Liver (tissue), 8 donors: ENCODE measurements at regions not wholly inside any gene's neighbourhood (a gene's known extent, or its start where the extent isn't known, plus 50 kb on each side); places are given as distances from the start of the nearest gene placed in this dataset.

Experiments
- DNase-seq: peaks from one replicate; pipeline ENCODE4 v3.0.0-alpha.2; 2017; ENCODE audit warnings: low spot score
- H3K27ac ChIP-seq, 2 donors: one replicate each; pipeline ENCODE4 v1.7.0; 2013; ENCODE audit warnings: inconsistent platforms in 2 of 2, low read length in 2 of 2, control low read depth in 1 of 2, low read depth in 1 of 2, mild to moderate bottlenecking in 1 of 2
- H3K27me3 ChIP-seq, 4 donors: one replicate each; pipeline versions ENCODE4 v1.6.1 to v1.7.0; 2013; ENCODE audit warnings: low read length in 3 of 4, inconsistent platforms in 1 of 4, mild to moderate bottlenecking in 1 of 4, moderate library complexity in 1 of 4; ENCODE audit not compliant: control insufficient read depth in 4 of 4, insufficient read depth in 4 of 4
- H3K36me3 ChIP-seq, 4 donors: one replicate each; pipeline versions ENCODE4 v1.6.1 to v1.7.0; 2013; ENCODE audit warnings: low read length in 3 of 4, mild to moderate bottlenecking in 3 of 4, low read depth in 1 of 4, moderate library complexity in 1 of 4; ENCODE audit not compliant: control insufficient read depth in 4 of 4, insufficient read depth in 3 of 4
- H3K4me1 ChIP-seq, 4 donors: one replicate each; pipeline versions ENCODE4 v1.6.1 to v1.7.0; 2013; ENCODE audit warnings: low read length in 3 of 4, mild to moderate bottlenecking in 3 of 4, moderate library complexity in 1 of 4; ENCODE audit not compliant: control insufficient read depth in 4 of 4, insufficient read depth in 4 of 4
- H3K4me3 ChIP-seq, 3 donors: one replicate each; pipeline versions ENCODE4 v1.6.1 to v1.7.0; 2013; ENCODE audit warnings: low read length in 3 of 3, control low read depth in 1 of 3, low read depth in 1 of 3, mild to moderate bottlenecking in 1 of 3
- H3K9ac ChIP-seq, 2 donors: one replicate each; pipeline ENCODE4 v1.7.0; 2013; ENCODE audit warnings: low read length in 2 of 2, mild to moderate bottlenecking in 2 of 2, moderate library complexity in 2 of 2, control low read depth in 1 of 2, low read depth in 1 of 2
- H3K9me3 ChIP-seq, 4 donors: one replicate each; pipeline versions ENCODE4 v1.6.1 to v1.7.0; 2013; ENCODE audit warnings: low read length in 3 of 4; ENCODE audit not compliant: control insufficient read depth in 4 of 4
- EGR1 ChIP-seq, 2 donors: IDR thresholded peaks; 2 replicates each; pipeline ENCODE4 v1.6.1; 2016 to 2018; ENCODE audit warnings: antibody characterized with exemption in 2 of 2, low read depth in 2 of 2
- FOXA1 ChIP-seq: IDR thresholded peaks from 2 replicates; pipeline ENCODE4 v1.6.1; 2016; ENCODE audit warnings: antibody characterized with exemption
- FOXA2 ChIP-seq: IDR thresholded peaks from 2 replicates; pipeline ENCODE4 v1.6.1; 2016; ENCODE audit warnings: antibody characterized with exemption
- GABPA ChIP-seq, 2 donors: IDR thresholded peaks in 1 of 2; conservative IDR thresholded peaks in 1 of 2; 2 replicates each; pipeline ENCODE4 v1.6.1; 2016; ENCODE audit warnings: antibody characterized with exemption in 2 of 2, mild to moderate bottlenecking in 1 of 2, moderate library complexity in 1 of 2
- HNF4A ChIP-seq, 2 donors: conservative IDR thresholded peaks; 2 replicates each; pipeline ENCODE4 v1.6.1; 2016; ENCODE audit warnings: antibody characterized with exemption in 2 of 2, mild to moderate bottlenecking in 2 of 2
- HNF4G ChIP-seq: IDR thresholded peaks from 2 replicates; pipeline ENCODE4 v1.6.1; 2016; ENCODE audit warnings: antibody characterized with exemption
- JUND ChIP-seq, 2 donors: IDR thresholded peaks; 2 replicates each; pipeline ENCODE4 v1.6.1; 2016; ENCODE audit warnings: antibody characterized with exemption in 2 of 2
- NR2F2 ChIP-seq: IDR thresholded peaks from 2 replicates; pipeline ENCODE4 v1.6.1; 2016; ENCODE audit warnings: antibody characterized with exemption
- RAD21 ChIP-seq, 2 donors: IDR thresholded peaks; 2 replicates each; pipeline ENCODE4 v1.6.1; 2016; ENCODE audit warnings: antibody characterized with exemption in 2 of 2, mild to moderate bottlenecking in 2 of 2
- RXRA ChIP-seq, 2 donors: IDR thresholded peaks; 2 replicates each; pipeline ENCODE4 v1.6.1; 2017 to 2018; ENCODE audit warnings: antibody characterized with exemption in 2 of 2, mild to moderate bottlenecking in 1 of 2
- SP1 ChIP-seq: IDR thresholded peaks from 2 replicates; pipeline ENCODE4 v1.6.1; 2018; ENCODE audit warnings: antibody characterized with exemption, mild to moderate bottlenecking
- YY1 ChIP-seq: IDR thresholded peaks from 2 replicates; pipeline ENCODE4 v1.6.1; 2016; ENCODE audit warnings: antibody characterized with exemption, mild to moderate bottlenecking
- WGBS: extraction: QIAGEN DNeasy Blood & Tissue Kit; methylation state at CpG from one replicate; pipeline ENCODE4 v1.1.7; 2013; 5-methylcytosine and 5-hydroxymethylcytosine counted together
- TF ChIP-seq, protein P1 (sequence below): IDR thresholded peaks from 2 replicates; pipeline ENCODE4 v1.6.1; 2016; ENCODE audit warnings: antibody characterized with exemption
- TF ChIP-seq, protein P2 (sequence below): IDR thresholded peaks from 2 replicates; pipeline ENCODE4 v1.6.1; 2016; ENCODE audit warnings: antibody characterized with exemption
- TF ChIP-seq, protein P3 (sequence below): IDR thresholded peaks from 2 replicates; pipeline ENCODE4 v1.6.1; 2016; ENCODE audit warnings: antibody characterized with exemption
- TF ChIP-seq, protein P4 (sequence below): IDR thresholded peaks from 2 replicates; pipeline ENCODE4 v1.6.1; 2016; ENCODE audit warnings: antibody characterized with exemption, mild to moderate bottlenecking
- TF ChIP-seq, protein P5 (sequence below): fragments of 150-350 bp; IDR thresholded peaks from 2 replicates; pipeline ENCODE4 v1.5.1; 2017; ENCODE audit warnings: improper control_type of control experiment, low read depth, low read length; ENCODE audit not compliant: missing input control
- donor health status: healthy.
- donor health status: healthy.
- donor health status: healthy.
- donor health status: healthy.
- donor health status: healthy.

DNA sequence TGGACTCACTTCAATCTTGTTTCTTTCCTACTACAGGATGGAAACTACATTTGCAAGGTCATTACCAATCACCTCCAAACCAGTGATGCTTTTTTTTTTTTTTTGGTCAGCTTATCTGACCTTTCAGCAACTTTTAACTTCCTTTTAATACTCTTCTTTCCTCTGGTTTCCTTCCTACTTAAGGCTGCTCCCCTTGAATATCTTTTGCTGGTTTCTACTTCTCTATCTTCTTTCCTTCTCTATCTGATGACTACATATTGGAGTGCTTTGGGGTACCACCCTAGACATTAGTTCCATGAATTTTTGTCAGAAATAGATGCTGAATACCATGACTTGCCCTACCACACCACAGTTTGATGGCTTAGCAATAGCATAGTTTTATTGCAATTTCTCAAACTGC, 197.7 kb upstream of the DDHD1 start:
- no peaks in the 10 kb centered on the region for H3K9me3 ChIP-seq
- no peak overlapping the region for H3K4me3 ChIP-seq
- DNase-seq, result no peak
- H3K9ac ChIP-seq, result no peak overlapping the region
- no peaks in the 10 kb centered on the region for H3K4me1 ChIP-seq
- H3K27ac ChIP-seq, result no peak overlapping the region
- TF ChIP-seq HNF4A (conservative IDR thresholded peaks at IDR 0.05), result no peak
- TF ChIP-seq, protein P1, sequence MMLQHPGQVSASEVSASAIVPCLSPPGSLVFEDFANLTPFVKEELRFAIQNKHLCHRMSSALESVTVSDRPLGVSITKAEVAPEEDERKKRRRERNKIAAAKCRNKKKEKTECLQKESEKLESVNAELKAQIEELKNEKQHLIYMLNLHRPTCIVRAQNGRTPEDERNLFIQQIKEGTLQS, result no peak
- no peak for TF ChIP-seq HNF4G
- TF ChIP-seq RXRA (IDR thresholded peaks at IDR 0.05), result no peak
- no peak for TF ChIP-seq FOXA2
- TF ChIP-seq YY1, result no peak
- TF ChIP-seq FOXA1, result no peak
- TF ChIP-seq, protein P2, sequence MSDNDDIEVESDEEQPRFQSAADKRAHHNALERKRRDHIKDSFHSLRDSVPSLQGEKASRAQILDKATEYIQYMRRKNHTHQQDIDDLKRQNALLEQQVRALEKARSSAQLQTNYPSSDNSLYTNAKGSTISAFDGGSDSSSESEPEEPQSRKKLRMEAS, result no peak
- no peak for TF ChIP-seq JUND (IDR thresholded peaks at IDR 0.05)
- TF ChIP-seq GABPA (IDR thresholded peaks at IDR 0.05 in 1 of 2, conservative IDR thresholded peaks at IDR 0.05 in 1 of 2), result no peak
- TF ChIP-seq, protein P3, sequence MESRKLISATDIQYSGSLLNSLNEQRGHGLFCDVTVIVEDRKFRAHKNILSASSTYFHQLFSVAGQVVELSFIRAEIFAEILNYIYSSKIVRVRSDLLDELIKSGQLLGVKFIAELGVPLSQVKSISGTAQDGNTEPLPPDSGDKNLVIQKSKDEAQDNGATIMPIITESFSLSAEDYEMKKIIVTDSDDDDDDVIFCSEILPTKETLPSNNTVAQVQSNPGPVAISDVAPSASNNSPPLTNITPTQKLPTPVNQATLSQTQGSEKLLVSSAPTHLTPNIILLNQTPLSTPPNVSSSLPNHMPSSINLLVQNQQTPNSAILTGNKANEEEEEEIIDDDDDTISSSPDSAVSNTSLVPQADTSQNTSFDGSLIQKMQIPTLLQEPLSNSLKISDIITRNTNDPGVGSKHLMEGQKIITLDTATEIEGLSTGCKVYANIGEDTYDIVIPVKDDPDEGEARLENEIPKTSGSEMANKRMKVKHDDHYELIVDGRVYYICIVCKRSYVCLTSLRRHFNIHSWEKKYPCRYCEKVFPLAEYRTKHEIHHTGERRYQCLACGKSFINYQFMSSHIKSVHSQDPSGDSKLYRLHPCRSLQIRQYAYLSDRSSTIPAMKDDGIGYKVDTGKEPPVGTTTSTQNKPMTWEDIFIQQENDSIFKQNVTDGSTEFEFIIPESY, result no peak
- TF ChIP-seq, protein P4, sequence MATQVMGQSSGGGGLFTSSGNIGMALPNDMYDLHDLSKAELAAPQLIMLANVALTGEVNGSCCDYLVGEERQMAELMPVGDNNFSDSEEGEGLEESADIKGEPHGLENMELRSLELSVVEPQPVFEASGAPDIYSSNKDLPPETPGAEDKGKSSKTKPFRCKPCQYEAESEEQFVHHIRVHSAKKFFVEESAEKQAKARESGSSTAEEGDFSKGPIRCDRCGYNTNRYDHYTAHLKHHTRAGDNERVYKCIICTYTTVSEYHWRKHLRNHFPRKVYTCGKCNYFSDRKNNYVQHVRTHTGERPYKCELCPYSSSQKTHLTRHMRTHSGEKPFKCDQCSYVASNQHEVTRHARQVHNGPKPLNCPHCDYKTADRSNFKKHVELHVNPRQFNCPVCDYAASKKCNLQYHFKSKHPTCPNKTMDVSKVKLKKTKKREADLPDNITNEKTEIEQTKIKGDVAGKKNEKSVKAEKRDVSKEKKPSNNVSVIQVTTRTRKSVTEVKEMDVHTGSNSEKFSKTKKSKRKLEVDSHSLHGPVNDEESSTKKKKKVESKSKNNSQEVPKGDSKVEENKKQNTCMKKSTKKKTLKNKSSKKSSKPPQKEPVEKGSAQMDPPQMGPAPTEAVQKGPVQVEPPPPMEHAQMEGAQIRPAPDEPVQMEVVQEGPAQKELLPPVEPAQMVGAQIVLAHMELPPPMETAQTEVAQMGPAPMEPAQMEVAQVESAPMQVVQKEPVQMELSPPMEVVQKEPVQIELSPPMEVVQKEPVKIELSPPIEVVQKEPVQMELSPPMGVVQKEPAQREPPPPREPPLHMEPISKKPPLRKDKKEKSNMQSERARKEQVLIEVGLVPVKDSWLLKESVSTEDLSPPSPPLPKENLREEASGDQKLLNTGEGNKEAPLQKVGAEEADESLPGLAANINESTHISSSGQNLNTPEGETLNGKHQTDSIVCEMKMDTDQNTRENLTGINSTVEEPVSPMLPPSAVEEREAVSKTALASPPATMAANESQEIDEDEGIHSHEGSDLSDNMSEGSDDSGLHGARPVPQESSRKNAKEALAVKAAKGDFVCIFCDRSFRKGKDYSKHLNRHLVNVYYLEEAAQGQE, result no peak
- TF ChIP-seq, protein P5, sequence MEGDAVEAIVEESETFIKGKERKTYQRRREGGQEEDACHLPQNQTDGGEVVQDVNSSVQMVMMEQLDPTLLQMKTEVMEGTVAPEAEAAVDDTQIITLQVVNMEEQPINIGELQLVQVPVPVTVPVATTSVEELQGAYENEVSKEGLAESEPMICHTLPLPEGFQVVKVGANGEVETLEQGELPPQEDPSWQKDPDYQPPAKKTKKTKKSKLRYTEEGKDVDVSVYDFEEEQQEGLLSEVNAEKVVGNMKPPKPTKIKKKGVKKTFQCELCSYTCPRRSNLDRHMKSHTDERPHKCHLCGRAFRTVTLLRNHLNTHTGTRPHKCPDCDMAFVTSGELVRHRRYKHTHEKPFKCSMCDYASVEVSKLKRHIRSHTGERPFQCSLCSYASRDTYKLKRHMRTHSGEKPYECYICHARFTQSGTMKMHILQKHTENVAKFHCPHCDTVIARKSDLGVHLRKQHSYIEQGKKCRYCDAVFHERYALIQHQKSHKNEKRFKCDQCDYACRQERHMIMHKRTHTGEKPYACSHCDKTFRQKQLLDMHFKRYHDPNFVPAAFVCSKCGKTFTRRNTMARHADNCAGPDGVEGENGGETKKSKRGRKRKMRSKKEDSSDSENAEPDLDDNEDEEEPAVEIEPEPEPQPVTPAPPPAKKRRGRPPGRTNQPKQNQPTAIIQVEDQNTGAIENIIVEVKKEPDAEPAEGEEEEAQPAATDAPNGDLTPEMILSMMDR, result no peak
- TF ChIP-seq RAD21 (IDR thresholded peaks at IDR 0.05), result no peak
- TF ChIP-seq SP1, result no peak
- TF ChIP-seq EGR1 (IDR thresholded peaks at IDR 0.05; ENCODE audit: low read depth in 2 of 2), result no peak
- H3K36me3 ChIP-seq, result no peaks in the 10 kb centered on the region
- no peaks in the 10 kb centered on the region for H3K27me3 ChIP-seq

DNA sequence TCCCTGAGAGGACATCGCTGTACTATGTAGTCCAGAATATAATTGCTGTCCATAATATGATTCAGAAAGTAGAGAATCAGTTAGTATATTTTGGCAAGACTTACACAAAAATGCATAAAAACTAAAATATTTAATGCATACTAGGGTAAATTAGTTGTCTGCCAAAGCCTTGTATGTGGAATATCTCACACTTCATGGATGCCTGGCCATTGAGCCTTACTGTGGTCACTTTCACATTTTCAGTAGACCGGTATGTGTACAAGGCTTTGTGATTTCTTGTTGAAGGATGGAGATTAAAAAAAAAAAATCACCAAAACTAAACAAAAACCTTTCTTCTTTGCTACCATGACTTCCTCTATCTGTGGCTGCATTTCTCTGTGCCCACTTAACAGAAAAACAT, 197.3 kb upstream of the DDHD1 start:
- no peak for DNase-seq
- WGBS, result 96% methylated on average over 2 of the region's 2 CpGs
- no peak for TF ChIP-seq JUND (IDR thresholded peaks at IDR 0.05)
- TF ChIP-seq FOXA1, result no peak
- no peak for TF ChIP-seq YY1
- TF ChIP-seq RXRA (IDR thresholded peaks at IDR 0.05), result no peak
- TF ChIP-seq, protein P4, result no peak
- TF ChIP-seq SP1, result no peak
- TF ChIP-seq, protein P1, result no peak
- TF ChIP-seq, protein P5, result no peak
- TF ChIP-seq NR2F2, result no peak

More for the DNA sequence above, 197.3 kb upstream of the DDHD1 start:
- no peaks in the 10 kb centered on the region for H3K9me3 ChIP-seq
- no peaks in the 10 kb centered on the region for H3K36me3 ChIP-seq
- H3K9ac ChIP-seq, result no peak overlapping the region
- H3K4me3 ChIP-seq, result no peak overlapping the region
- no peaks in the 10 kb centered on the region for H3K27me3 ChIP-seq
- H3K27ac ChIP-seq, result no peak overlapping the region
- H3K4me1 ChIP-seq, result no peaks in the 10 kb centered on the region
